ENCODE measurements at regions not wholly inside any gene's neighbourhood (a gene's known extent, or its start where the extent isn't known, plus 50 kb on each side); places are given as distances from the start of the nearest gene placed in this dataset.

DNA sequence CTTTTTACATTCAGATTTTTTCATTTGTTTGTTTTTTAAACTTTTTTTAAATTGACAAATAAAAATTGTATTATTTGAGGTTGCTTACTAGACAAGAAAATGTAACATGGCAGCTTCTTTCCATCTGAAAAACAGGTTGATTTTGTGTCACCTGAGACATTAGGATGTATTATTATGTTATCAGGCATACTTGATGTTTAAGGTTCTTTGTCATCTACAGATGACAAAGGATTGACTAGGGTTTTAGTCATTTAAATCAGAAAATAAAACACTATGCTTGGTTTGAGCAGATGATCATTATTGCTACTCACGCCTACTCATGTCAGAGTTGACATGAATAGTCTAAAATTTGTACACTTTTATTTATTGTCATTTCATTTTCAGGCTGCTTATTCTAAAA lies 1494.5 kb downstream of the SLITRK5 start:
- no peaks in the 10 kb centered on the region for H3K27me3 ChIP-seq (ENCODE audit: control insufficient read depth, insufficient read depth, low read length)
- TF ChIP-seq CTCF (IDR thresholded peaks at IDR 0.05), result no peak
- H3K4me3 ChIP-seq (ENCODE audit: low read depth, low read length), result no peak overlapping the region
- H2AFZ ChIP-seq, result no peak overlapping the region
- no peaks in the 10 kb centered on the region for H3K4me1 ChIP-seq
- no peak overlapping the region for H3K4me2 ChIP-seq (ENCODE audit: low read length)
- no peak overlapping the region for H3K27ac ChIP-seq
- no peaks in the 10 kb centered on the region for H3K9me3 ChIP-seq (ENCODE audit: control insufficient read depth, low read length)
- no peaks in the 10 kb centered on the region for H3K36me3 ChIP-seq (ENCODE audit: control insufficient read depth, insufficient read depth, low read length)
- H3K79me2 ChIP-seq, result no peaks in the 10 kb centered on the region
- H3K9ac ChIP-seq, result no peak overlapping the region

DNA sequence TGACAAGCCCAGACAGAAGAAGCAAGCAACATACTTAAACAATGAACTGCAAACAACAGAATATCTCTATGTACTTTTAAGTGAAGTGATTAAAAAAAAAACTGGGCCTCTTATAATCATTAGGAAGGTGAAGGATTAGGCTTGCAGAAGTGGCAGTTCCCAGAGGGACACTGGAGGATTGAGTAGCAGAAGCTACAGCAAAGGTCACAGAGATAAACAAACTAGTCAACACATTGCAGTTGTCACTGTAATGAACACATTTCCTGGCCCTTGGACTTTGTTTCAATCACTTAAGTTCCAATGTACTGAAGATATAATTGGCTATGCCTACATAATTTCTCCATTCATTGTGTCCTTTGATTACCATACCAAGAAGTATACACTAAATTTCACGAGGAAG lies 1498.8 kb downstream of the SLITRK5 start:
- H3K36me3 ChIP-seq (ENCODE audit: control insufficient read depth, insufficient read depth, low read length), result no peaks in the 10 kb centered on the region
- H3K4me2 ChIP-seq (ENCODE audit: low read length), result no peak overlapping the region
- TF ChIP-seq CTCF (IDR thresholded peaks at IDR 0.05), result no peak
- no peaks in the 10 kb centered on the region for H3K79me2 ChIP-seq
- no peak overlapping the region for H2AFZ ChIP-seq
- no peaks in the 10 kb centered on the region for H3K9me3 ChIP-seq (ENCODE audit: control insufficient read depth, low read length)
- no peaks in the 10 kb centered on the region for H3K4me1 ChIP-seq
- H3K9ac ChIP-seq, result no peak overlapping the region
- H3K27ac ChIP-seq, result no peak overlapping the region
- no peak overlapping the region for H3K4me3 ChIP-seq (ENCODE audit: low read depth, low read length)
- H3K27me3 ChIP-seq (ENCODE audit: control insufficient read depth, insufficient read depth, low read length), result no peaks in the 10 kb centered on the region

- no peak overlapping the region for H3K27ac ChIP-seq
- no peaks in the 10 kb centered on the region for H3K4me1 ChIP-seq
- H3K36me3 ChIP-seq (ENCODE audit: control insufficient read depth, insufficient read depth, low read length), result no peaks in the 10 kb centered on the region
- no peak overlapping the region for H3K4me2 ChIP-seq (ENCODE audit: low read length)
- no peaks in the 10 kb centered on the region for H3K27me3 ChIP-seq (ENCODE audit: control insufficient read depth, insufficient read depth, low read length)
- TF ChIP-seq CTCF (IDR thresholded peaks at IDR 0.05), result no peak
- no peak overlapping the region for H3K4me3 ChIP-seq (ENCODE audit: low read depth, low read length)
- H3K79me2 ChIP-seq, result no peaks in the 10 kb centered on the region
- no peaks in the 10 kb centered on the region for H3K9me3 ChIP-seq (ENCODE audit: control insufficient read depth, low read length)
- H3K9ac ChIP-seq, result no peak overlapping the region
- no peak overlapping the region for H2AFZ ChIP-seq
These were observed 1509.9 kb downstream of the SLITRK5 start for GRCh38 chr13:89181041-89181440.

- Histone ChIP-seq H3K4me3 (ENCODE audit: low read depth, low read length) (no peak overlapping the region), H3K4me1 (no peaks in the 10 kb centered on the region), H3K9ac (no peak overlapping the region), H3K27me3 (ENCODE audit: control insufficient read depth, insufficient read depth, low read length) (no peaks in the 10 kb centered on the region), H3K27ac (no peak overlapping the region), H3K36me3 (ENCODE audit: control insufficient read depth, insufficient read depth, low read length) (no peaks in the 10 kb centered on the region), H2AFZ (no peak overlapping the region), H3K9me3 (ENCODE audit: control insufficient read depth, low read length) (no peaks in the 10 kb centered on the region), H3K79me2 (no peaks in the 10 kb centered on the region), H3K4me2 (ENCODE audit: low read length) (no peak overlapping the region)
- TF ChIP-seq CTCF (IDR thresholded peaks at IDR 0.05), result no peak
These were observed 1528.0 kb downstream of the SLITRK5 start for GRCh38 chr13:89199138-89199537.

- H3K4me1 ChIP-seq, result no peaks in the 10 kb centered on the region
- no peaks in the 10 kb centered on the region for H3K27me3 ChIP-seq (ENCODE audit: control insufficient read depth, insufficient read depth, low read length)
- no peaks in the 10 kb centered on the region for H3K36me3 ChIP-seq (ENCODE audit: control insufficient read depth, insufficient read depth, low read length)
- H3K79me2 ChIP-seq, result no peaks in the 10 kb centered on the region
- H3K9me3 ChIP-seq (ENCODE audit: control insufficient read depth, low read length), result no peaks in the 10 kb centered on the region
- no peak overlapping the region for H2AFZ ChIP-seq
- H3K4me2 ChIP-seq (ENCODE audit: low read length), result no peak overlapping the region
- no peak for TF ChIP-seq CTCF (IDR thresholded peaks at IDR 0.05)
- no peak overlapping the region for H3K4me3 ChIP-seq (ENCODE audit: low read depth, low read length)
- H3K27ac ChIP-seq, result no peak overlapping the region
- no peak overlapping the region for H3K9ac ChIP-seq
These were observed 1533.3 kb downstream of the SLITRK5 start for GRCh38 chr13:89204435-89204834.

Data from parathyroid adenoma (tissue), 2 donors.